ENCODE measurements at regions not wholly inside any gene's neighbourhood (a gene's known extent, or its start where the extent isn't known, plus 50 kb on each side); places are given as distances from the start of the nearest gene placed in this dataset.

- H3K27me3 ChIP-seq (ENCODE audit: control insufficient read depth in 1 of 2, insufficient read depth in 2 of 2, low read length in 2 of 2) = no peaks in the 10 kb centered on the region
- no peaks in the 10 kb centered on the region for H3K9me3 ChIP-seq (ENCODE audit: low read length)
- no peaks in the 10 kb centered on the region for H3K36me3 ChIP-seq (ENCODE audit: insufficient read depth, low read length)
- H3K9ac ChIP-seq (ENCODE audit: low read length) = no peak overlapping the region
- H3K4me1 ChIP-seq (ENCODE audit: insufficient read depth, low read length) = no peaks in the 10 kb centered on the region
- no peak overlapping the region for H3K27ac ChIP-seq (ENCODE audit: low read depth, low read length)
- H3K4me3 ChIP-seq (ENCODE audit: low read depth in 1 of 2, low read length in 2 of 2) = no peak overlapping the region
Observed at GRCh38 chr9:108316630-108317029, 539.2 kb downstream of the ACTL7B start.

GRCh38 chr9:108316066-108316465, 539.7 kb downstream of the ACTL7B start:
- H3K36me3 ChIP-seq (ENCODE audit: insufficient read depth, low read length) = no peaks in the 10 kb centered on the region
- no peak overlapping the region for H3K27ac ChIP-seq (ENCODE audit: low read depth, low read length)
- H3K9me3 ChIP-seq (ENCODE audit: low read length) = no peaks in the 10 kb centered on the region
- no peak overlapping the region for H3K9ac ChIP-seq (ENCODE audit: low read length)
- H3K4me3 ChIP-seq (ENCODE audit: low read depth in 1 of 2, low read length in 2 of 2) = no peak overlapping the region
- no peaks in the 10 kb centered on the region for H3K4me1 ChIP-seq (ENCODE audit: insufficient read depth, low read length)
- no peaks in the 10 kb centered on the region for H3K27me3 ChIP-seq (ENCODE audit: control insufficient read depth in 1 of 2, insufficient read depth in 2 of 2, low read length in 2 of 2)

DNA sequence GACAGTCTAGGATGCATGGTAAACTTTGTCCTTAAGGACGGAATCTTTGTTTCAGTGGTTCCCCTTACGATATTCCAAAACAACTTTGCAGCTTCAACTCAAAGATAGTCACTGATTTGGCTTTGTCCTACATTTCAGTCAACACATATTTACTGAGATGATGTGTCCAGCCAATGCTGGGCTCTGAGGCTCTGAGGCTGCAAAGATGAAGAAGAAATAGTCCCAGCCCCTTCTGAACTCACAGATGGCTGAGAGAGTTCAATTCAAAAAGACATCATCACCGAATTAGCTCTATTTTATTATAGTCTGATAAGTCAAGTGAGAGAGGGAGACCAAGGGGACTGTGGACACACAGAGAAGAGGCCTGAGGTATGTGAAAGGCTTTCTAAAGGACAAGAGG, 544.0 kb downstream of the ACTL7B start:
- Histone ChIP-seq H3K27ac (ENCODE audit: low read depth, low read length) (no peak overlapping the region), H3K27me3 (ENCODE audit: control insufficient read depth in 1 of 2, insufficient read depth in 2 of 2, low read length in 2 of 2) (no peaks in the 10 kb centered on the region), H3K9me3 (ENCODE audit: low read length) (no peaks in the 10 kb centered on the region), H3K4me3 (ENCODE audit: low read depth in 1 of 2, low read length in 2 of 2) (no peak overlapping the region), H3K9ac (ENCODE audit: low read length) (no peak overlapping the region), H3K4me1 (ENCODE audit: insufficient read depth, low read length) (no peaks in the 10 kb centered on the region), H3K36me3 (ENCODE audit: insufficient read depth, low read length) (no peaks in the 10 kb centered on the region)

GRCh38 chr9:108310202-108310601, 545.6 kb downstream of the ACTL7B start:
- H3K27me3 ChIP-seq (ENCODE audit: control insufficient read depth in 1 of 2, insufficient read depth in 2 of 2, low read length in 2 of 2) = no peaks in the 10 kb centered on the region

GRCh38 chr9:108300306-108301287, 555.2 kb downstream of the ACTL7B start:
- no peaks in the 10 kb centered on the region for H3K9me3 ChIP-seq (ENCODE audit: low read length)
- no peak overlapping the region for H3K27ac ChIP-seq (ENCODE audit: low read depth, low read length)
- no peaks in the 10 kb centered on the region for H3K27me3 ChIP-seq (ENCODE audit: control insufficient read depth in 1 of 2, insufficient read depth in 2 of 2, low read length in 2 of 2)
- no peak overlapping the region for H3K9ac ChIP-seq (ENCODE audit: low read length)
- H3K4me3 ChIP-seq (ENCODE audit: low read depth in 1 of 2, low read length in 2 of 2) = no peak overlapping the region
- no peaks in the 10 kb centered on the region for H3K36me3 ChIP-seq (ENCODE audit: insufficient read depth, low read length)
- no peaks in the 10 kb centered on the region for H3K4me1 ChIP-seq (ENCODE audit: insufficient read depth, low read length)

More at GRCh38 chr9:108310202-108310601, 545.6 kb downstream of the ACTL7B start:
- no peak overlapping the region for H3K9ac ChIP-seq (ENCODE audit: low read length)
- H3K4me1 ChIP-seq (ENCODE audit: insufficient read depth, low read length) = no peaks in the 10 kb centered on the region
- H3K9me3 ChIP-seq (ENCODE audit: low read length) = no peaks in the 10 kb centered on the region
- no peaks in the 10 kb centered on the region for H3K36me3 ChIP-seq (ENCODE audit: insufficient read depth, low read length)
- H3K4me3 ChIP-seq (ENCODE audit: low read depth in 1 of 2, low read length in 2 of 2) = no peak overlapping the region
- no peak overlapping the region for H3K27ac ChIP-seq (ENCODE audit: low read depth, low read length)

DNA sequence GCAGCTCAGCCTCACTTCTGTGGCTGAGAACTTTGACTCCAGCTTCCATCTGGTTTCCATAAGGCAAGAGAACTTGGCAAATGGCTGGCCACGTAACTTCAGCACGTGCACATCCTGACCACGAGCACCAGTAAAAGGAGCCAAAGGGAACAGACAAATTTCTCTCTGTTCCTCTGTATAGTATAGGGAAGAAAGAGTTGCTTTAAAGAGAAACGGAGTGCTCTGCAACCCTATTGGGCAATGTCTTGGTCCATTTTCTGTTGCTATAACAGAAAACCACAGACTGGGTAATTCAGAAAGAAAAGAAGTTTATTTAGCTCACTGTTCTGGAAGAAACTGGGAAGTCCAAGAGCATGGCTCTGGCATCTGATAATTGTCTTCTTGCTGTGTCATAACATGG, 558.7 kb downstream of the ACTL7B start:
- no peak overlapping the region for H3K9ac ChIP-seq (ENCODE audit: low read length)
- H3K4me1 ChIP-seq (ENCODE audit: insufficient read depth, low read length) = no peaks in the 10 kb centered on the region
- H3K9me3 ChIP-seq (ENCODE audit: low read length) = no peaks in the 10 kb centered on the region
- no peak overlapping the region for H3K27ac ChIP-seq (ENCODE audit: low read depth, low read length)
- H3K4me3 ChIP-seq (ENCODE audit: low read depth in 1 of 2, low read length in 2 of 2) = no peak overlapping the region
- H3K36me3 ChIP-seq (ENCODE audit: insufficient read depth, low read length) = no peaks in the 10 kb centered on the region
- H3K27me3 ChIP-seq (ENCODE audit: control insufficient read depth in 1 of 2, insufficient read depth in 2 of 2, low read length in 2 of 2) = no peaks in the 10 kb centered on the region

- Histone ChIP-seq H3K27me3 (ENCODE audit: control insufficient read depth in 1 of 2, insufficient read depth in 2 of 2, low read length in 2 of 2) (no peaks in the 10 kb centered on the region), H3K36me3 (ENCODE audit: insufficient read depth, low read length) (no peaks in the 10 kb centered on the region), H3K4me1 (ENCODE audit: insufficient read depth, low read length) (no peaks in the 10 kb centered on the region), H3K27ac (ENCODE audit: low read depth, low read length) (no peak overlapping the region), H3K9ac (ENCODE audit: low read length) (no peak overlapping the region), H3K4me3 (ENCODE audit: low read depth in 1 of 2, low read length in 2 of 2) (no peak overlapping the region), H3K9me3 (ENCODE audit: low read length) (no peaks in the 10 kb centered on the region)
Observed at GRCh38 chr9:108296056-108296455, 559.7 kb downstream of the ACTL7B start.

DNA sequence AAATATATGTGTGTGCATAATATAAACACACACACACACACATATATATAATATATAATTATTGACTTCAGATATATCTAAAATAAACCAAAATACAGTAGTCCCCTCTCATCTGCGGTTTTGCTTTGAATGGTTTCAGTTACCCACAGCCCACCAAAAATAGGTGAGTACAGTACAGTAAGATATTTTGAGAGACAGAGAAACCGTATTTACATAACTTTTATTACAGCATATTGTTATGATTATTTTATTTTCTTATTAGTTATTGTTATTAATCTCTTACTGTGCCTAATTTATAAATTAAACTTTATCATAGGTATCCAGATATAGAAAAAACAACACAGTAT, 564.2 kb downstream of the ACTL7B start:
- Histone ChIP-seq H3K9ac (ENCODE audit: low read length) (no peak overlapping the region), H3K9me3 (ENCODE audit: low read length) (no peaks in the 10 kb centered on the region), H3K4me3 (ENCODE audit: low read depth in 1 of 2, low read length in 2 of 2) (no peak overlapping the region), H3K4me1 (ENCODE audit: insufficient read depth, low read length) (no peaks in the 10 kb centered on the region), H3K27me3 (ENCODE audit: control insufficient read depth in 1 of 2, insufficient read depth in 2 of 2, low read length in 2 of 2) (no peaks in the 10 kb centered on the region), H3K27ac (ENCODE audit: low read depth, low read length) (no peak overlapping the region), H3K36me3 (ENCODE audit: insufficient read depth, low read length) (no peaks in the 10 kb centered on the region)

GRCh38 chr9:108290839-108291585, 564.8 kb downstream of the ACTL7B start:
- Histone ChIP-seq H3K9me3 (ENCODE audit: low read length) (no peaks in the 10 kb centered on the region), H3K27ac (ENCODE audit: low read depth, low read length) (no peak overlapping the region), H3K27me3 (ENCODE audit: control insufficient read depth in 1 of 2, insufficient read depth in 2 of 2, low read length in 2 of 2) (no peaks in the 10 kb centered on the region)

GRCh38 chr9:108286638-108287206, 569.1 kb downstream of the ACTL7B start:
- no peak overlapping the region for H3K9ac ChIP-seq (ENCODE audit: low read length)
- H3K27ac ChIP-seq (ENCODE audit: low read depth, low read length) = no peak overlapping the region
- peaks cover 15% of the 10 kb centered on the region for H3K4me1 ChIP-seq (ENCODE audit: insufficient read depth, low read length)
- no peak overlapping the region for H3K4me3 ChIP-seq (ENCODE audit: low read depth in 1 of 2, low read length in 2 of 2)
- H3K27me3 ChIP-seq (ENCODE audit: control insufficient read depth in 1 of 2, insufficient read depth in 2 of 2, low read length in 2 of 2) = no peaks in the 10 kb centered on the region
- H3K36me3 ChIP-seq (ENCODE audit: insufficient read depth, low read length) = no peaks in the 10 kb centered on the region
- H3K9me3 ChIP-seq (ENCODE audit: low read length) = no peaks in the 10 kb centered on the region

More at GRCh38 chr9:108290839-108291585, 564.8 kb downstream of the ACTL7B start:
- Histone ChIP-seq H3K4me1 (ENCODE audit: insufficient read depth, low read length) (no peaks in the 10 kb centered on the region), H3K9ac (ENCODE audit: low read length) (no peak overlapping the region), H3K36me3 (ENCODE audit: insufficient read depth, low read length) (no peaks in the 10 kb centered on the region), H3K4me3 (ENCODE audit: low read depth in 1 of 2, low read length in 2 of 2) (no peak overlapping the region)

DNA sequence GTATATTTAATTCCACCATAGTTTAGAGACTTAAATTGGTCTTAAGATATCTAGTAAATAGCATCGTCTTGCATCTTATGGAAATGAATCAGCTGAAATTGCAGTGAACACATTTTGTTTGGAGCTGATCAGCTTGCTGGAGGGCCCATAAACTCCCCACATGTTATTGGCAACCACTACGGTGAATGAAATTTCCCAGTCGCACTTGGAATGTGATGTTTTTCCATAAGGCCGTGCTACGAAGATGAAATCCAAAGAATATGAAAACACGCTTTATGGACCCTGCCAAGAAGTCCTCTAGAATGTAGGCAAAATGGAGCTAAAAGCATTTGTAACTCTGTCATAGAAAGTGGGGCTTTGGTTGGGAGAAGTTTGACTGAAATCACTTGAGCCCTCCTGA, 572.1 kb downstream of the ACTL7B start:
- Histone ChIP-seq H3K36me3 (ENCODE audit: insufficient read depth, low read length) (no peaks in the 10 kb centered on the region), H3K4me3 (ENCODE audit: low read depth in 1 of 2, low read length in 2 of 2) (no peak overlapping the region), H3K27ac (ENCODE audit: low read depth, low read length) (no peak overlapping the region), H3K27me3 (ENCODE audit: control insufficient read depth in 1 of 2, insufficient read depth in 2 of 2, low read length in 2 of 2) (no peaks in the 10 kb centered on the region), H3K4me1 (ENCODE audit: insufficient read depth, low read length) (peaks cover 15% of the 10 kb centered on the region), H3K9ac (ENCODE audit: low read length) (no peak overlapping the region), H3K9me3 (ENCODE audit: low read length) (no peaks in the 10 kb centered on the region)

Measured in muscle layer of colon (tissue), 2 donors.